WTC11 (cell line): ENCODE measurements at regions not wholly inside any gene's neighbourhood (a gene's known extent, or its start where the extent isn't known, plus 50 kb on each side); places are given as distances from the start of the nearest gene placed in this dataset.

Source experiments
- ATAC-seq: fragments of 200-7000 bp; cut with Tn5 transposase; 2 replicates; pipeline ENCODE4 v1.10.0; 2021; ENCODE audit warnings: mild to moderate bottlenecking, moderate library complexity
- CTCF ChIA-PET: fragments of 300-600 bp; sonication (Branson Sonifier 250); formaldehyde crosslinking; loops from one replicate; lab custom pipeline; 2021; ENCODE audit warnings: antibody characterized with exemption; lab: Charles Lee
- POLR2A ChIA-PET: fragments of 350-600 bp; sonication (Branson Sonifier 250); formaldehyde crosslinking; loops from one replicate; lab custom pipeline; 2021; ENCODE audit warnings: antibody characterized with exemption; lab: Charles Lee
- DNase-seq: peaks from one replicate; pipeline ENCODE4 v3.0.0; 2021; ENCODE audit warnings: low spot score
- H3K27ac Mint-ChIP-seq: 2 replicates; pipeline ENCODE4 v1.8.0; 2021; ENCODE audit warnings: mixed read lengths
- H3K27me3 Mint-ChIP-seq: 2 replicates; pipeline ENCODE4 v1.8.0; 2021; ENCODE audit warnings: low read depth, mild to moderate bottlenecking, moderate library complexity, mixed read lengths
- H3K36me3 Mint-ChIP-seq: 2 replicates; pipeline ENCODE4 v1.8.0; 2021; ENCODE audit warnings: mixed read lengths
- H3K4me1 Mint-ChIP-seq: 2 replicates; pipeline ENCODE4 v1.8.0; 2022; ENCODE audit warnings: mixed read lengths
- H3K4me3 Mint-ChIP-seq: 2 replicates; pipeline ENCODE4 v1.8.0; 2021; ENCODE audit warnings: mild to moderate bottlenecking, moderate library complexity, mixed read lengths
- H3K9me3 Mint-ChIP-seq: 2 replicates; pipeline ENCODE4 v1.8.0; 2021; ENCODE audit warnings: mixed read lengths
- AR ChIP-seq: fragments of 250-450 bp; sonication (Bioruptor Pico); IDR thresholded peaks from 2 replicates; pipeline ENCODE4 v1.9.0; 2021; ENCODE audit warnings: mild to moderate bottlenecking
- ATF3 ChIP-seq: sonication (generic); formaldehyde crosslinking; conservative IDR thresholded peaks from 2 replicates; pipeline ENCODE4 v1.8.1; 2022; ENCODE audit warnings: mild to moderate bottlenecking, missing genetic modification reagents
- CBFB ChIP-seq: sonication (generic); formaldehyde crosslinking; IDR thresholded peaks from 2 replicates; pipeline ENCODE4 v1.8.1; 2022; ENCODE audit warnings: mild to moderate bottlenecking, low read depth, missing genetic modification reagents
- ETV6 ChIP-seq: sonication (generic); formaldehyde crosslinking; IDR thresholded peaks from 2 replicates; pipeline ENCODE4 v1.8.1; 2022; ENCODE audit warnings: mild to moderate bottlenecking, missing genetic modification reagents
- FOXP4 ChIP-seq: sonication (generic); formaldehyde crosslinking; IDR thresholded peaks from 2 replicates; pipeline ENCODE4 v1.8.0; 2022; ENCODE audit warnings: mild to moderate bottlenecking, missing genetic modification reagents
- GABPB1 ChIP-seq: sonication (generic); formaldehyde crosslinking; IDR thresholded peaks from 2 replicates; pipeline ENCODE4 v1.8.1; 2023; ENCODE audit warnings: mild to moderate bottlenecking, missing genetic modification reagents
- GRHL2 ChIP-seq: fragments of 250-450 bp; sonication (Bioruptor Pico); IDR thresholded peaks from 2 replicates; pipeline ENCODE4 v1.8.0; 2022; ENCODE audit warnings: mild to moderate bottlenecking, moderate library complexity; ENCODE audit not compliant: insufficient replicate concordance, severe bottlenecking
- HMGA2 ChIP-seq: fragments of 250-450 bp; sonication (Bioruptor Pico); IDR thresholded peaks from 2 replicates; pipeline ENCODE4 v1.4.0; 2021; ENCODE audit warnings: mild to moderate bottlenecking, moderate library complexity
- IRF1 ChIP-seq: sonication (generic); formaldehyde crosslinking; IDR thresholded peaks from 2 replicates; pipeline ENCODE4 v1.8.0; 2023; ENCODE audit warnings: missing genetic modification reagents
- IRF2 ChIP-seq: sonication (generic); formaldehyde crosslinking; IDR thresholded peaks from 2 replicates; pipeline ENCODE4 v1.8.0; 2022; ENCODE audit warnings: low read depth, missing genetic modification reagents, borderline replicate concordance
- MAX ChIP-seq: sonication (generic); formaldehyde crosslinking; IDR thresholded peaks from 2 replicates; pipeline ENCODE4 v1.8.0; 2022; ENCODE audit warnings: mild to moderate bottlenecking, missing genetic modification reagents
- NFYB ChIP-seq: sonication (generic); formaldehyde crosslinking; conservative IDR thresholded peaks from 2 replicates; pipeline ENCODE4 v1.8.0; 2022; ENCODE audit warnings: low read depth, missing genetic modification reagents
- NR1H2 ChIP-seq: sonication (generic); formaldehyde crosslinking; IDR thresholded peaks from 2 replicates; pipeline ENCODE4 v1.9.0; 2021; ENCODE audit warnings: mild to moderate bottlenecking, moderate library complexity, missing genetic modification reagents
- PRRX2 ChIP-seq: fragments of 250-450 bp; sonication (Bioruptor Pico); IDR thresholded peaks from 2 replicates; pipeline ENCODE4 v1.8.0; 2021; ENCODE audit warnings: mild to moderate bottlenecking
- RELA ChIP-seq: sonication (generic); formaldehyde crosslinking; IDR thresholded peaks from 2 replicates; pipeline ENCODE4 v1.8.1; 2022; ENCODE audit warnings: missing genetic modification reagents, mild to moderate bottlenecking, borderline replicate concordance
- TEAD1 ChIP-seq: sonication (generic); formaldehyde crosslinking; IDR thresholded peaks from 2 replicates; pipeline ENCODE4 v1.8.0; 2022; ENCODE audit warnings: mild to moderate bottlenecking, missing genetic modification reagents
- ZNF423 ChIP-seq: fragments of 250-450 bp; sonication (Bioruptor Pico); IDR thresholded peaks from 2 replicates; pipeline ENCODE4 v2.1.2; 2022; ENCODE audit warnings: mild to moderate bottlenecking, moderate library complexity
- ZNF425 ChIP-seq: fragments of 250-450 bp; sonication (Bioruptor Pico); conservative IDR thresholded peaks from 2 replicates; pipeline ENCODE4 v1.9.0; 2021; ENCODE audit warnings: mild to moderate bottlenecking
- TF ChIP-seq, protein P1 (sequence below): sonication (generic); formaldehyde crosslinking; IDR thresholded peaks from 2 replicates; pipeline ENCODE4 v1.8.1; 2022; ENCODE audit warnings: mild to moderate bottlenecking, moderate library complexity, missing genetic modification reagents
- TF ChIP-seq, protein P2 (sequence below): fragments of 250-450 bp; sonication (Bioruptor Pico); IDR thresholded peaks from 2 replicates; pipeline ENCODE4 v1.9.0; 2021; ENCODE audit warnings: moderate library complexity, mild to moderate bottlenecking, inconsistent platforms, borderline replicate concordance
- TF ChIP-seq, protein P3 (sequence below): fragments of 250-450 bp; sonication (Bioruptor Pico); IDR thresholded peaks from 2 replicates; pipeline ENCODE4 v1.9.0; 2021; ENCODE audit warnings: mild to moderate bottlenecking, borderline replicate concordance

GRCh38 chr12:33593753-33594152, 154.1 kb upstream of the SYT10 start:
- POLR2A ChIA-PET, result no interaction called here
- no peak overlapping the region for H3K4me3 Mint-ChIP-seq
- H3K36me3 Mint-ChIP-seq, result no peaks in the 10 kb centered on the region
- TF ChIP-seq ZNF425 (CRISPR knock-in tag), result no peak
- TF ChIP-seq NFYB (CRISPR knock-in tag), result no peak
- TF ChIP-seq, protein P1, sequence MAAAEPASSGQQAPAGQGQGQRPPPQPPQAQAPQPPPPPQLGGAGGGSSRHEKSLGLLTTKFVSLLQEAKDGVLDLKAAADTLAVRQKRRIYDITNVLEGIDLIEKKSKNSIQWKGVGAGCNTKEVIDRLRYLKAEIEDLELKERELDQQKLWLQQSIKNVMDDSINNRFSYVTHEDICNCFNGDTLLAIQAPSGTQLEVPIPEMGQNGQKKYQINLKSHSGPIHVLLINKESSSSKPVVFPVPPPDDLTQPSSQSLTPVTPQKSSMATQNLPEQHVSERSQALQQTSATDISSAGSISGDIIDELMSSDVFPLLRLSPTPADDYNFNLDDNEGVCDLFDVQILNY (CRISPR knock-in tag), result no peak
- no peak for TF ChIP-seq CBFB (CRISPR knock-in tag)
- no peak for TF ChIP-seq TEAD1 (CRISPR knock-in tag)
- TF ChIP-seq MAX (CRISPR knock-in tag), result no peak
- TF ChIP-seq GRHL2, result no peak
- TF ChIP-seq GABPB1, result no peak
- TF ChIP-seq PRRX2, result no peak
- TF ChIP-seq IRF2 (CRISPR knock-in tag), result no peak
- no peak for TF ChIP-seq NR1H2 (CRISPR knock-in tag)
- TF ChIP-seq ATF3 (CRISPR knock-in tag), result no peak
- TF ChIP-seq RELA (CRISPR knock-in tag), result no peak
- TF ChIP-seq, all 79 proteins: peak for 0
- CTCF ChIA-PET, result no interaction called here
- DNase-seq (no peak), ATAC-seq (no peak)
- Mint-ChIP-seq H3K9me3 (no peaks in the 10 kb centered on the region), H3K27ac (no peak overlapping the region), H3K27me3 (no peaks in the 10 kb centered on the region), H3K4me1 (peaks cover 34% of the 10 kb centered on the region)

DNA sequence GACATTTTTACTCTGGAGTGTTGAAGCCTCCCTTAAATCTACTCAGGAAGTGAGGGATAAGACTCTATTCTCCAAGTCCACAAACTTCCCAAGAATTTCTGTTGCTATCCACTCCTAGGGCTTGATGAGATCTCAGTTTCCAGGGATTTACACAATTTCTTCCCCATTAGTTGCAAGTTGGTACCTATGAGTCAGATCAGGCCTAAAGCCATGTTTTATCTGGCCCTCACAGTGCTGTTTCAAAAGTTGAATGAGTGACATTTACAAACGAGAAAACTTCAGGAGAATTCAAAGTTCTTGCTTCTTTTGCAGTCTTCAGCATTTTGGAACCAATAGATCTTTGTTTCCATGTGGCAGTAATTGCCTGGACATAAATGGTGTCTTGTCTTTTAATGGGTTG, 156.4 kb upstream of the SYT10 start:
- ChIA-PET CTCF (interaction anchor here (0.7 to 0.9 kb wide), 2 partner anchors 10 to 81 kb away, joined by 3 read pairs; no protein-coding TSS in a partner anchor), POLR2A (no interaction called here)
- no peaks in the 10 kb centered on the region for H3K9me3 Mint-ChIP-seq
- H3K27ac Mint-ChIP-seq, result no peak overlapping the region
- H3K4me1 Mint-ChIP-seq, result peaks cover 31% of the 10 kb centered on the region
- no peak for ATAC-seq
- no peak overlapping the region for H3K4me3 Mint-ChIP-seq
- no peaks in the 10 kb centered on the region for H3K36me3 Mint-ChIP-seq
- DNase-seq, result no peak
- no peaks in the 10 kb centered on the region for H3K27me3 Mint-ChIP-seq
- no peak for TF ChIP-seq MAX (CRISPR knock-in tag)
- no peak for TF ChIP-seq ZNF423
- no peak for TF ChIP-seq CBFB (CRISPR knock-in tag)
- TF ChIP-seq ETV6, result no peak
- TF ChIP-seq AR (CRISPR knock-in tag), result no peak
- no peak for TF ChIP-seq HMGA2
- TF ChIP-seq, protein P2, sequence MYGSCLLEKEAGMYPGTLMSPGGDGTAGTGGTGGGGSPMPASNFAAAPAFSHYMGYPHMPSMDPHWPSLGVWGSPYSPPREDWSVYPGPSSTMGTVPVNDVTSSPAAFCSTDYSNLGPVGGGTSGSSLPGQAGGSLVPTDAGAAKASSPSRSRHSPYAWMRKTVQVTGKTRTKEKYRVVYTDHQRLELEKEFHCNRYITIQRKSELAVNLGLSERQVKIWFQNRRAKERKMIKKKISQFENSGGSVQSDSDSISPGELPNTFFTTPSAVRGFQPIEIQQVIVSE (CRISPR knock-in tag), result no peak
- TF ChIP-seq, protein P3, sequence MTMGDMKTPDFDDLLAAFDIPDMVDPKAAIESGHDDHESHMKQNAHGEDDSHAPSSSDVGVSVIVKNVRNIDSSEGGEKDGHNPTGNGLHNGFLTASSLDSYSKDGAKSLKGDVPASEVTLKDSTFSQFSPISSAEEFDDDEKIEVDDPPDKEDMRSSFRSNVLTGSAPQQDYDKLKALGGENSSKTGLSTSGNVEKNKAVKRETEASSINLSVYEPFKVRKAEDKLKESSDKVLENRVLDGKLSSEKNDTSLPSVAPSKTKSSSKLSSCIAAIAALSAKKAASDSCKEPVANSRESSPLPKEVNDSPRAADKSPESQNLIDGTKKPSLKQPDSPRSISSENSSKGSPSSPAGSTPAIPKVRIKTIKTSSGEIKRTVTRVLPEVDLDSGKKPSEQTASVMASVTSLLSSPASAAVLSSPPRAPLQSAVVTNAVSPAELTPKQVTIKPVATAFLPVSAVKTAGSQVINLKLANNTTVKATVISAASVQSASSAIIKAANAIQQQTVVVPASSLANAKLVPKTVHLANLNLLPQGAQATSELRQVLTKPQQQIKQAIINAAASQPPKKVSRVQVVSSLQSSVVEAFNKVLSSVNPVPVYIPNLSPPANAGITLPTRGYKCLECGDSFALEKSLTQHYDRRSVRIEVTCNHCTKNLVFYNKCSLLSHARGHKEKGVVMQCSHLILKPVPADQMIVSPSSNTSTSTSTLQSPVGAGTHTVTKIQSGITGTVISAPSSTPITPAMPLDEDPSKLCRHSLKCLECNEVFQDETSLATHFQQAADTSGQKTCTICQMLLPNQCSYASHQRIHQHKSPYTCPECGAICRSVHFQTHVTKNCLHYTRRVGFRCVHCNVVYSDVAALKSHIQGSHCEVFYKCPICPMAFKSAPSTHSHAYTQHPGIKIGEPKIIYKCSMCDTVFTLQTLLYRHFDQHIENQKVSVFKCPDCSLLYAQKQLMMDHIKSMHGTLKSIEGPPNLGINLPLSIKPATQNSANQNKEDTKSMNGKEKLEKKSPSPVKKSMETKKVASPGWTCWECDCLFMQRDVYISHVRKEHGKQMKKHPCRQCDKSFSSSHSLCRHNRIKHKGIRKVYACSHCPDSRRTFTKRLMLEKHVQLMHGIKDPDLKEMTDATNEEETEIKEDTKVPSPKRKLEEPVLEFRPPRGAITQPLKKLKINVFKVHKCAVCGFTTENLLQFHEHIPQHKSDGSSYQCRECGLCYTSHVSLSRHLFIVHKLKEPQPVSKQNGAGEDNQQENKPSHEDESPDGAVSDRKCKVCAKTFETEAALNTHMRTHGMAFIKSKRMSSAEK (CRISPR knock-in tag), result no peak
- no peak for TF ChIP-seq FOXP4 (CRISPR knock-in tag)
- no peak for TF ChIP-seq IRF1
